Upper lobe of left lung (tissue), 4 donors: ENCODE measurements at regions not wholly inside any gene's neighbourhood (a gene's known extent, or its start where the extent isn't known, plus 50 kb on each side); places are given as distances from the start of the nearest gene placed in this dataset.

Experiments
- CTCF ChIP-seq, 6 experiments: fragments of 450-650 bp in 4 of 6; fragments of 200-600 bp in 2 of 6; sonication (generic) in 2 of 6; IDR thresholded peaks; one replicate each; pipeline ENCODE4 v1.5.1; 2016 to 2019; ENCODE audit warnings: antibody characterized with exemption in 6 of 6
- EP300 ChIP-seq, 4 donors: sonication (generic); formaldehyde crosslinking; IDR thresholded peaks; one replicate each; pipeline ENCODE4 v1.5.1; 2017; ENCODE audit warnings: antibody characterized with exemption in 4 of 4, control low read depth in 2 of 4
- POLR2A ChIP-seq, 4 donors: fragments of 450-650 bp; IDR thresholded peaks; one replicate each; pipeline ENCODE4 v1.5.1; 2016 to 2017; ENCODE audit warnings: antibody characterized with exemption in 4 of 4, mild to moderate bottlenecking in 2 of 4

- TF ChIP-seq CTCF (IDR thresholded peaks at IDR 0.05), result no peak
- no peak for TF ChIP-seq POLR2A (IDR thresholded peaks at IDR 0.05)
- no peak for TF ChIP-seq EP300 (IDR thresholded peaks at IDR 0.05)
Observed at GRCh38 chr4:74549936-74550335, 105.0 kb downstream of the AREG start.
